ENCODE measurements at regions not wholly inside any gene's neighbourhood (a gene's known extent, or its start where the extent isn't known, plus 50 kb on each side); places are given as distances from the start of the nearest gene placed in this dataset.
A peak's percentile ranks its signal among the peaks of the same experiment; 100 is the strongest.

DNA sequence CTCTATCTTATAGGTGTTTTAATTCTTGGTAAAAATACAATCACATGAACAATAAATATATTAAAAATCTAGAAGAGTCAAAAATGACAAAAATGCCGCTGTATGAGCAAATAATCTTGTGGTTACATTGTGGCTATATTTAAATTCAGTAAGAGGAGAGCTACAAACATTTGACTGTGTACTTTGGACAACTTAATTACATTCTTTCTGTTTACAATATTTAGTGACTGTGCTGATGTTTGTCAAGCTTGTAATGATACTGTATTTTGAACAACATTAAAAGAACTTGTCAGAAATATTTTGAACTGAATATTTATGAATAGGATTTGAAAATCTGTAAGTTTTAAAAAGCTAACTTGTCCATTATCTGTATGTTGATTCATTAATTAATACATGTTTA lies 598.3 kb downstream of the SI start:
- no peak for DNase-seq (ENCODE audit: insufficient read length, low spot score)
- TF ChIP-seq, protein P1, sequence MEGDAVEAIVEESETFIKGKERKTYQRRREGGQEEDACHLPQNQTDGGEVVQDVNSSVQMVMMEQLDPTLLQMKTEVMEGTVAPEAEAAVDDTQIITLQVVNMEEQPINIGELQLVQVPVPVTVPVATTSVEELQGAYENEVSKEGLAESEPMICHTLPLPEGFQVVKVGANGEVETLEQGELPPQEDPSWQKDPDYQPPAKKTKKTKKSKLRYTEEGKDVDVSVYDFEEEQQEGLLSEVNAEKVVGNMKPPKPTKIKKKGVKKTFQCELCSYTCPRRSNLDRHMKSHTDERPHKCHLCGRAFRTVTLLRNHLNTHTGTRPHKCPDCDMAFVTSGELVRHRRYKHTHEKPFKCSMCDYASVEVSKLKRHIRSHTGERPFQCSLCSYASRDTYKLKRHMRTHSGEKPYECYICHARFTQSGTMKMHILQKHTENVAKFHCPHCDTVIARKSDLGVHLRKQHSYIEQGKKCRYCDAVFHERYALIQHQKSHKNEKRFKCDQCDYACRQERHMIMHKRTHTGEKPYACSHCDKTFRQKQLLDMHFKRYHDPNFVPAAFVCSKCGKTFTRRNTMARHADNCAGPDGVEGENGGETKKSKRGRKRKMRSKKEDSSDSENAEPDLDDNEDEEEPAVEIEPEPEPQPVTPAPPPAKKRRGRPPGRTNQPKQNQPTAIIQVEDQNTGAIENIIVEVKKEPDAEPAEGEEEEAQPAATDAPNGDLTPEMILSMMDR (IDR thresholded peaks at IDR 0.05; ENCODE audit: insufficient read depth, missing control alignments): no peak
- no peak for FAIRE-seq

DNA sequence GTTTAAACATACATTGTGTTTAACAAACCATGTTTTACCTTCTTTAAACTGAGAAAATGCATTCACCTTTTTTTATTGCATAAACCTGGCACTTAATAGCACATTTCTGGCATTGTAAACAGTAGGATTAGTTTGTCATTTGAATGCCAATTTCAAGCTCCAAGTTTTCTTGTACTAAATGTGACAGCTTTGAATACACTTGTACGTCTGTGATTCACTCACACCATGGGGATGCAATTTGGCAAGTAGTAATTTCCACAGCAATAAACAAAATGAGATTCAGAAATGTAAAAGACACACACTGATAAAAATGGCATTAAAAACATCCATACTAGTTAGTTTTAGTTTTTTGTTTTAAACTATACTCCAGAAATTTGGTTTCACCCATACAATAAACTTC lies 598.9 kb downstream of the SI start:
- DNase-seq (ENCODE audit: insufficient read length, low spot score) (no peak), FAIRE-seq (no peak)
- TF ChIP-seq, protein P1 (IDR thresholded peaks at IDR 0.05; ENCODE audit: insufficient read depth, missing control alignments): no peak

DNA sequence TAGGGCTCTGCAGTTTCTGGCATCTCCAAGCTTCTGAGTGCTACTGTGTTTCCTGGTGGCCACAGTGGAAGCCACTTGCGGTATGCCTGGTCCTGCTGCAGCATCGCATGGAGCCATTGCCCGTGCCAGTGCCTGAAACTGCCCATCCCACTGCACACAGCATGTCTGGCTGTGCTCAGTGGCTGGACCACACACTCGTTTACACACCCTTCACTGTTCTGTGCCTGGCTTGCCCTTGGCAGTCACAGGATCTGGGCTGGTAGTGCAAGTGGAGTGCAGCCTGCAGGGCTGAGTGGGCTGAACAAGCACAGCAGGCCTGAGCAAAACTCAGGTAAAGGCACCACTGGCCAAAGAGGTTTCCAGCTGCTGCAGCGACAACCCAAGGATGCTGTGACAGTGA lies 600.0 kb downstream of the SI start:
- no peak for FAIRE-seq
- TF ChIP-seq, protein P1 (IDR thresholded peaks at IDR 0.05; ENCODE audit: insufficient read depth, missing control alignments): no peak
- no peak for DNase-seq (ENCODE audit: insufficient read length, low spot score)

DNA sequence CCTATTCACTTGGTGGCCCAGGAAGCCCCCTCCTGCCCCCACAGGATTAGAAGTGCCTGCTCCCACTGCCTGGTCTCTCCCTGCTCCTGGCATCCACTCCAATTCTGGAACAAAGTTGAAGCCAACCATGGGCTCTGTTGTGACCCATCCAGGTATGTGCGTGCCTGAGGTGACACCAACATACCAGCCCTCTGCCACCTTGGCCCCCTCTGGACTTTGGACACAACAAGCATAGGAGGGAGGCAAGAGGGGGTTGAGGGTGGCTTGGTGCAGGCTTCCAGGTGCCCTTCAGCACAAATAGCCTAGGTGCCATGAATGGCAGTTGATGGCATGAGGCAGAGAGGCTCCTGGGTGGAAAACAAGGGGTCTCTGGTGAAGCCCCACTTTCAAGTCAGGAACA lies 600.9 kb downstream of the SI start:
- DNase-seq (ENCODE audit: insufficient read length, low spot score) (no peak), FAIRE-seq (no peak)
- TF ChIP-seq, protein P1 (IDR thresholded peaks at IDR 0.05; ENCODE audit: insufficient read depth, missing control alignments): no peak

DNA sequence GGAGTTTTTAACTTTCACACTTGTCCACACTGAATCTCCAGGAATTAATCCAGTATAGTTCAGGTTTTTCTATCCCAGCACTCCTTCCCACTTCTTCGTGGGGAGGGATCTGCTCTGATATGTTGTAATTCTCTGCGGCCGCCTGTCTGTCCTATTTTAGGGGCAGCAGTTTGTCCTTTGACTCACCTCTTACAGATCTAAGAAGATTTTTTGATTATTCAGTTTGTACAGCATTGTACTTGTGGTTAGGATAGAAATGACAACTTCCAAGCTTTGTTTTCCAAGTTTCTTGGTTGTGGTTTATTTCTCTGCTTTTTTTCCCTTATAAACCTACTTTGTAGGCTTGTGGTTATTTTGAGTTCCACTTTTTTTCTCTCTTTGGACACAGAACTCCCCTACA lies 601.7 kb downstream of the SI start:
- TF ChIP-seq, protein P1 (IDR thresholded peaks at IDR 0.05; ENCODE audit: insufficient read depth, missing control alignments): no peak
- FAIRE-seq: no peak
- DNase-seq (ENCODE audit: insufficient read length, low spot score): no peak

DNA sequence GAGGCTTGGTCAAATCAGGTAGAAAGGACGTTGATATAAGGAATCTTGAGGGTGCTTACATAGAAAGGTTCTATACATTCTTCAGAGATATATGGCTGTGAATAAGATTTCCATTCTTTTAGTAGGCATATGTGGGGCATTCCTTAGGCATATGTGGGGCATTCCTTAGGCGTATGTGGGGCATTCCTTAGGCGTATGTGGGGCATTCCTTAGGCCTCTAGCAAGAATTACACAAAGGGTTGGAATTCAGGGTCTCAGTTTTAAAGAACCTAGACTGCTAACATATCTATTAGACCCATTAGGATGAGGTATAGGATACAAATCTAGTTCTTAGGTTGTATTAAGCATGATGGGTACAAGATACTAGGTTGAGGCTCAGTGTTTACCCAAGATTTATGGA lies 607.8 kb downstream of the SI start:
- DNase-seq (ENCODE audit: insufficient read length, low spot score): no peak
- TF ChIP-seq, protein P1 (IDR thresholded peaks at IDR 0.05; ENCODE audit: insufficient read depth, missing control alignments): no peak
- FAIRE-seq: no peak

DNA sequence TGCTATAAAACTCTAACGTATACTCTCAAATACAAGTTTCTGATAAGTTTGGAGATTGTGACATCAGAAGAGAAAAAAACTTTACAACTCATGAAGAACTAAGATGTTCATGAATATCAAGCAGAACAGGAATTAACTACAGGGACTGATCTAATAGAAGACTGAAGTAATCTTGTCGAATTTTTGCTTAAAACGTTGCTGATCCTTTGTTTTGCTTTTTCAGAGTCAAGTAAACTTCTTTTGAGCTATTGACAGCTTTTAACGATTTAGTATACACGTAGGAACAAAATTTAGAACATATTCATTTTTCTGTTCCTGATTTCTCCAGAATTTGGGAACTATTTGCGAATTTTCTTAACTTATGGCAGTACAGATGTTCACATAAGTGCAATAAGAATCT lies 610.2 kb downstream of the SI start:
- TF ChIP-seq, protein P1 (IDR thresholded peaks at IDR 0.05; ENCODE audit: insufficient read depth, missing control alignments): no peak
- DNase-seq (ENCODE audit: insufficient read length, low spot score) (no peak), FAIRE-seq (peak; percentile 44)
